ENCODE measurements at regions not wholly inside any gene's neighbourhood (a gene's known extent, or its start where the extent isn't known, plus 50 kb on each side); places are given as distances from the start of the nearest gene placed in this dataset.

DNA sequence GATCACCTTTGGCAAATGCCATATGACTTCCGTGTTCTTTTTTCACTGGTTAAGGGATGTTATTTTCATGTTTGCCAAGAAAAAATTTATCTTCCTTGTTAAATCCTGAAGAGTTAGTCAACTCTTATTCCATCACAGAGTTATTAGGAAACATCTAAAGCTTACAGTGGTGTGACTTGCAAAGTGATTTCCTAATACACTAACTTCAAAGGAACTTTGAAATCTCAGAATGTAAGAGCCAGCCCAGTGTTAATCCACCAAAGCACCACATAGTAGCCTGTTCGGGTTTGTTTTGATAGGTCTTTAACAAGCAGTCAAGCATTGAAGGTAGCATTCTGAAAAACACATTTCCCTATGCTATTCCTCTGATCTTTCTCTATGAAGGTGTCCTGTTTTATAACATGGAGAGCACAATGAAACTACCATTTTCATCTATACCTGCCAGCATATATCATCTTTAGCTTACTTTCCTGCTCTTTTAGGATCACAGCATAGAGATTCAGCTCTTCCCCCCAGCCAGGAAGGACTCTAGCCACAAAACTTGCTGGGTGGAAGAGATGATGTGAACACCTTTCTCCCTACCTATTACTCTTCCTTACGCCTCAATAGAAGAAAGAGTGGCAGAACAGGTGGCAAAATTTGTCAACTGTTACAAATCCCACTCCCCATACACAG is 82.4 kb upstream of the MAGI3 start:
- TF ChIP-seq, protein P1, sequence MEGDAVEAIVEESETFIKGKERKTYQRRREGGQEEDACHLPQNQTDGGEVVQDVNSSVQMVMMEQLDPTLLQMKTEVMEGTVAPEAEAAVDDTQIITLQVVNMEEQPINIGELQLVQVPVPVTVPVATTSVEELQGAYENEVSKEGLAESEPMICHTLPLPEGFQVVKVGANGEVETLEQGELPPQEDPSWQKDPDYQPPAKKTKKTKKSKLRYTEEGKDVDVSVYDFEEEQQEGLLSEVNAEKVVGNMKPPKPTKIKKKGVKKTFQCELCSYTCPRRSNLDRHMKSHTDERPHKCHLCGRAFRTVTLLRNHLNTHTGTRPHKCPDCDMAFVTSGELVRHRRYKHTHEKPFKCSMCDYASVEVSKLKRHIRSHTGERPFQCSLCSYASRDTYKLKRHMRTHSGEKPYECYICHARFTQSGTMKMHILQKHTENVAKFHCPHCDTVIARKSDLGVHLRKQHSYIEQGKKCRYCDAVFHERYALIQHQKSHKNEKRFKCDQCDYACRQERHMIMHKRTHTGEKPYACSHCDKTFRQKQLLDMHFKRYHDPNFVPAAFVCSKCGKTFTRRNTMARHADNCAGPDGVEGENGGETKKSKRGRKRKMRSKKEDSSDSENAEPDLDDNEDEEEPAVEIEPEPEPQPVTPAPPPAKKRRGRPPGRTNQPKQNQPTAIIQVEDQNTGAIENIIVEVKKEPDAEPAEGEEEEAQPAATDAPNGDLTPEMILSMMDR (IDR thresholded peaks at IDR 0.05) = no peak
- TF ChIP-seq POLR2A (IDR thresholded peaks at IDR 0.05) = no peak

Measured in thyroid gland (tissue), 4 donors.